Osteocyte (in vitro differentiated cells): ENCODE measurements at regions not wholly inside any gene's neighbourhood (a gene's known extent, or its start where the extent isn't known, plus 50 kb on each side); places are given as distances from the start of the nearest gene placed in this dataset.
A peak's percentile ranks its signal among the peaks of the same experiment; 100 is the strongest.

ENCODE experiments used
- DNase-seq: peaks from one replicate; pipeline ENCODE4 v3.0.0; 2021; ENCODE audit warnings: mixed read lengths; ENCODE audit not compliant: unreplicated experiment; ENCODE audit errors: extremely low spot score
- H3K27ac Mint-ChIP-seq: one replicate; pipeline ENCODE4 v1.8.0; 2021; ENCODE audit warnings: mild to moderate bottlenecking, mixed read lengths; ENCODE audit not compliant: unreplicated experiment
- H3K27me3 Mint-ChIP-seq: one replicate; pipeline ENCODE4 v1.8.0; 2021; ENCODE audit warnings: mixed read lengths; ENCODE audit not compliant: unreplicated experiment
- H3K36me3 Mint-ChIP-seq: one replicate; pipeline ENCODE4 v1.8.0; 2021; ENCODE audit warnings: mixed read lengths; ENCODE audit not compliant: unreplicated experiment
- H3K4me1 Mint-ChIP-seq: one replicate; pipeline ENCODE4 v1.8.0; 2021; ENCODE audit warnings: mixed read lengths; ENCODE audit not compliant: unreplicated experiment
- H3K4me3 Mint-ChIP-seq: one replicate; pipeline ENCODE4 v1.8.0; 2021; ENCODE audit warnings: mild to moderate bottlenecking, moderate library complexity, mixed read lengths; ENCODE audit not compliant: unreplicated experiment
- H3K9me3 Mint-ChIP-seq: one replicate; pipeline ENCODE4 v1.8.0; 2021; ENCODE audit warnings: mixed read lengths; ENCODE audit not compliant: unreplicated experiment
- CTCF ChIP-seq: fragments of 200-600 bp; sonication (generic); IDR thresholded peaks from 2 replicates; pipeline ENCODE4 v1.5.0; 2021; ENCODE audit warnings: antibody characterized with exemption, mild to moderate bottlenecking, moderate library complexity

DNA sequence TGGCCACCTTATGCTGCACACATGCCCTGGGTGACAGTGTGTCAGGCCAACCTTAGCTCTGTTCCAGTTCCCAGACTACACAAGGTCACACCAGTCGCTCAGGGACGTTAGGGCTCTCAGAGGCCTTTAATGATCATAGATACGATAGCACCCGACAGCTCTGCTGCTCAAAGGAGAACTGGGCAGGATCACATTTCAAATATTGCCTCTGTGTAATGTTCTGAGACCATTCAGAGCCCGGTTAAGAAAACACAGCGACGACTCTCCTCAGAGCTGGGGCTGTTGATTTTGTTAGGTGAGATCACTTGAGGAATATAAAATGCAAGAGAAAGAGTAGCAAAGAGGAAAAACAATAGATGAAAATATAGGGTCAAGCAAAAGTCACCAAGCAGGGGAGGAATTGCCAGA lies 166.6 kb upstream of the TANK start:
- Mint-ChIP-seq H3K36me3 (no peaks in the 10 kb centered on the region), H3K4me3 (no peak overlapping the region), H3K9me3 (no peaks in the 10 kb centered on the region), H3K27ac (peak overlapping the region; percentile 77), H3K4me1 (peaks cover 18% of the 10 kb centered on the region), H3K27me3 (no peaks in the 10 kb centered on the region)
- DNase-seq, result no peak
- no peak for TF ChIP-seq CTCF

DNA sequence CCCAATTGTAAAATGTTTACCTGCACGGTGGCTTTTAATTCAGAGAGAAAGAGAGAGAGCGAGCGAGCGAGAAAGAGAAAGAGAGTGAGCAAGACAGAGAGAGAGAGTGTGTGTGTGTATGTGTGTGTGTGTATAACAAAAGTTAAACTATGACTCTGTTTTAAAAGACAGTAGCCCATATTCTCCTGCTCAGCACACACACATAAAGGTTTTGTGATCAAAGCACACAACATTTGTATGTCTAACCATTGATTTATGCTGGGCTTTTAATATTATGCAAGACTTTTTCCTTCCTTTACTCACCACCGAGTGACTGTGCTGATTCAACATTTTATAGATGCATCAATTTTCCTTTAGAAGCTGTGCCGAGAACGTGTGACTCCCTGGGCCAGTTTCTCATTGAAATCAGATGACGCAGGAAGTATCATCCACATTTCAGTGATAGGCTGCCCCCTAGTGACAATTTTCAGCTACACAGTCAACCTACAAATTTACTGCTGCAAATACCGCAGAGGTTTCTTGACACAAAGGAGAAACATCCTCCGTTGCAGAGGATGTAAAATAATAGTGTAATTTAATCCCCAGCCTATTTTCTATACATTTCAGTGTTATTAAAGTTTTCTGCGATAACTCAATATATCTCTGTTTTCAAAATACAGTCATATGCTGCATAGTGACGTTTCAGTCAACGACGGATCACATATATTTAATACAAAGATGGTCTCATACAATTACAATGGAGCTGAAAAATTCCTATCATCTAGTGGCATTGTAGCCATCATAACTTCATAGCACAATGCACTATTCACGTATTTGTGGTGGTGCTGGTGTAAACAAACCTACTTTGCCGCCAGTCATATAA lies 165.9 kb upstream of the TANK start:
- Mint-ChIP-seq H3K4me1 (peaks cover 17% of the 10 kb centered on the region), H3K4me3 (no peak overlapping the region), H3K36me3 (no peaks in the 10 kb centered on the region), H3K27ac (peak overlapping the region; percentile 77), H3K9me3 (no peaks in the 10 kb centered on the region), H3K27me3 (no peaks in the 10 kb centered on the region)
- TF ChIP-seq CTCF, result peak; percentile 88
- DNase-seq, result peak; percentile 89

GRCh38 chr2:160996584-160996983 lies 163.6 kb upstream of the TANK start:
- no peaks in the 10 kb centered on the region for H3K27me3 Mint-ChIP-seq
- no peak overlapping the region for H3K4me3 Mint-ChIP-seq
- no peak for TF ChIP-seq CTCF
- H3K9me3 Mint-ChIP-seq, result no peaks in the 10 kb centered on the region
- peaks cover 1% of the 10 kb centered on the region for H3K36me3 Mint-ChIP-seq
- peaks cover 8% of the 10 kb centered on the region for H3K4me1 Mint-ChIP-seq
- no peak for DNase-seq
- H3K27ac Mint-ChIP-seq, result no peak overlapping the region

GRCh38 chr2:161004379-161004778 lies 155.8 kb upstream of the TANK start:
- Mint-ChIP-seq H3K4me3 (no peak overlapping the region), H3K27me3 (no peaks in the 10 kb centered on the region), H3K27ac (no peak overlapping the region), H3K9me3 (no peaks in the 10 kb centered on the region), H3K36me3 (peaks cover 1% of the 10 kb centered on the region), H3K4me1 (no peaks in the 10 kb centered on the region)
- peak; percentile 59 for TF ChIP-seq CTCF
- DNase-seq, result no peak

DNA sequence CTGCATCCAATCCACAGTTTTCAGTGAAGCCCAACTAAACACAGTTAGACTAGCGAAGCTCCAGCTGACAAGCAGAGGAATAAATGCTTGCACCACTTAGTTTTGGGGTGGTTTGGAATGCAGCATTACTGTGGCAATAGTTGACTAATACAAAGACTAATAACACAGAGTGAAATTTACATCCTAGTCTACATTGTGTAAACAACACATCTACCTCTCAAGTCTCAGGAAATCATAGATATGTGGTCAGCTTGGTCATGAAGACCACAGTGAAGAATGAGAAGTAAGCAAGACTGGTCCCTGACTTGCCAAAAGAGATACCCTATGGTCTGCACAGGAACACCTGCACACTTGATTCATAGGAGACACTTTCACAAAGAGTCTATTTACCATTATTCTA lies 155.1 kb upstream of the TANK start:
- peaks cover 1% of the 10 kb centered on the region for H3K36me3 Mint-ChIP-seq
- H3K27me3 Mint-ChIP-seq, result no peaks in the 10 kb centered on the region
- no peak for TF ChIP-seq CTCF
- H3K4me3 Mint-ChIP-seq, result no peak overlapping the region
- H3K27ac Mint-ChIP-seq, result no peak overlapping the region
- no peaks in the 10 kb centered on the region for H3K4me1 Mint-ChIP-seq
- H3K9me3 Mint-ChIP-seq, result no peaks in the 10 kb centered on the region
- DNase-seq, result no peak
